GM23248 (cell line): ENCODE measurements at regions not wholly inside any gene's neighbourhood (a gene's known extent, or its start where the extent isn't known, plus 50 kb on each side); places are given as distances from the start of the nearest gene placed in this dataset.

Source experiments
- EZH2 ChIP-seq: fragments of 200-600 bp; sonication (generic); IDR thresholded peaks from 2 replicates; pipeline ENCODE4 v1.6.1; 2018; ENCODE audit warnings: antibody characterized with exemption, mild to moderate bottlenecking; ENCODE audit not compliant: insufficient read depth, poor library complexity, severe bottlenecking
- EZH2phosphoT487 ChIP-seq: fragments of 200-600 bp; sonication (generic); IDR thresholded peaks from 2 replicates; pipeline ENCODE4 v1.6.1; 2018; ENCODE audit warnings: antibody characterized with exemption, moderate library complexity, mild to moderate bottlenecking, low read depth; ENCODE audit not compliant: insufficient read depth

DNA sequence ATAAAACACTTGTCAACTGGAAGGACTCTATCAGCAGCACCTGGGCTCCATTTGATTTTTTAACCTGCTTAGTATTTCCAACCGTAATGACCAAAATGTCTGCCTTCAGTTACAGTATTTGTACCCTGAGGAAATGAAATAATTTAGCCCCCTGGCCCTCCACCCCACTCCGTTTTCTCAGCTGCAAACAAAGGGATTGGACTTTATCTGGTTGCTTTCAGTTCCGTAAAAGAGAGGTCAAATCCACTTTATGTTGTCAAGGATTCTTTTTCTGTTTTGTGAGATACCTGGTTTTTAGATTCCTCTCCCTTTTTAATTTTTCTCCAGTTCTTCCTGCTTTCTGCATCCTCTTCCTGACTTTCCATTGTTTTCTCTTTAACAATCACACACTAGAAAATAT is 64.4 kb upstream of the BMP2 start:
- TF ChIP-seq EZH2, result no peak
- TF ChIP-seq EZH2phosphoT487, result no peak
